GM21381 (cell line): ENCODE measurements at regions not wholly inside any gene's neighbourhood (a gene's known extent, or its start where the extent isn't known, plus 50 kb on each side); places are given as distances from the start of the nearest gene placed in this dataset.
"Not testable (repeated sequence)": the region's sequence is repeated elsewhere in the genome, so short reads cannot be mapped to it uniquely, and the experiment has no call there.

Source experiments
- ATAC-seq: cut with Tn5 transposase; IDR thresholded peaks from one replicate; pipeline ENCODE4 v1.9.1; 2021; ENCODE audit warnings: mild to moderate bottlenecking, moderate library complexity; ENCODE audit not compliant: unreplicated experiment

- no peak for ATAC-seq
Measured at GRCh38 chr6:14472255-14472985, 354.8 kb downstream of the CD83 start.

GRCh38 chr6:14472986-14473337 is 355.4 kb downstream of the CD83 start:
- no peak for ATAC-seq

GRCh38 chr6:14474816-14475215 is 357.2 kb downstream of the CD83 start:
- ATAC-seq: no peak

DNA sequence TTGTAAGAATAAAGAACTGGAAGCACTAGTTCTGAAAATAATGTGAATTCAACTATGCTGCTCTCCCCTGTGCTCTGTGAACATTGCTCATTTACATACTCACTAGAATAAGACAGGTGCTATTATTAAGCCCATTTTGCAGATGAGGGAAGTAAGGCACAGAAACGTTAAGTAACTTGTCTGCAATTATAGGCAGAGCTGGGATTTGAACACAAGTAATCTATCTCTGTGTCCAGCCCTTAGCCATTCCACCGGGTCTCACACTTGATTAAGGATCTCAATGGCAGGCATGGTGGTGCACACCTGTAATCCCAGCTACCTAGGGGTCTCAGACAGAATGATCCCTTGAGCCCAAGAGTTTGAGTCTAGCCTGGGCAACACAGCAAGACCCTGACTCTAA is 357.7 kb downstream of the CD83 start:
- ATAC-seq: no peak

DNA sequence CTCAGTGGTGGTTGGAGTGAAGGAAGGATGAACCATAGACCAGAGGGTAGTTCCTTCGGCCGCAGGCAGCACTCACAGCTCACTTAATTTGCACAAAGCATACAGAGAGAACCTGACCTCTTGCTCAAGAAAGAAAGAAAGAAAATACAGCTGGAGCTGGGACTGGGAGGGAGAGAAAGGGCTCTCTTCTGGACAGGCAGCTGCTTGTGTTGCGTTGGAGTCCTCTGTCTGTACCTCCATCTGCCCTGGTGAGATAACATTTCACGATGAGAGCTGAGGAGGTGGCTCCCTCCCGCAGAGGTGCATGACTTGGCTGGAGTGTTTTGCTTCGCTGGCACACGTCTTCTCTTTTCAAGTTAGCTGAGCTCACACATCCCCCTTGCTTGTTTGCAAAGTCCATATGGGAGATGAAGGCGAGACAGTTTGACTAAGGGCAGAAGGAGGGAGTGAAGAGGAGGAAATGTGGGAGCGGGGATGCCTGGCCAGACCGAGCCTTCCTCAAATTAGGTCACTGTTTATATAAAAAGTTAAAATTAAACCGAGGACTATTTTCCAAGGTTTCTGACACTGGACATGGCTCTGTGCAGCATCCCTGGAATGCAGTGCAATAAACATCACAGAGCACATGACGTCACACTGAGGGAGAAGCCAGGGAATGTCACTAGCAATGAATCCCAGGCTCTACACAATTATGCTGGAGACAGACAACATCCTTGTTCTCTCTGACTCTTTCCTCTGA is 359.4 kb downstream of the CD83 start:
- no peak for ATAC-seq

GRCh38 chr6:14477559-14477958 is 360.0 kb downstream of the CD83 start:
- ATAC-seq: no peak

- no peak for ATAC-seq
Measured at GRCh38 chr6:14478381-14479225, 361.0 kb downstream of the CD83 start.

GRCh38 chr6:14481946-14482345 is 364.4 kb downstream of the CD83 start:
- not testable (repeated sequence) for ATAC-seq

DNA sequence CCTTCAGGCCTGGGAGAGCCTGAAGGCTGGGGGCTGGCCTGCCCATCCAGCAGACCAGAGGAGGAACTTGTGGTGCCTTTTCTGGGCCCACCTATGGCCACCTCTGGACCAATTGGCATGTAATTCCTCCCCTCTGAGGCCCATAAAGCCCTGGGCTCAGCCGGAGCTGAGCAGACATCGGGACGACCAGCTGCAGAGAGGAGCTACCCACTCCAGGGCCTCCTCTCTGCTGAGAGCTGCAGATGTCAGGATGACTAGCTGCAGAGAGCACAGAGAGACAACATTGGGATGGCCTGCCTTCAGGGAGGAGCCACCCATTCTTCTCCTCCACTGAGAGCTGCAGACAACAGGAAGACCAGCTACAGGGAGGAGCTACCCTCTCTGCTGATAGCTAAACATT is 370.1 kb downstream of the CD83 start:
- no peak for ATAC-seq

DNA sequence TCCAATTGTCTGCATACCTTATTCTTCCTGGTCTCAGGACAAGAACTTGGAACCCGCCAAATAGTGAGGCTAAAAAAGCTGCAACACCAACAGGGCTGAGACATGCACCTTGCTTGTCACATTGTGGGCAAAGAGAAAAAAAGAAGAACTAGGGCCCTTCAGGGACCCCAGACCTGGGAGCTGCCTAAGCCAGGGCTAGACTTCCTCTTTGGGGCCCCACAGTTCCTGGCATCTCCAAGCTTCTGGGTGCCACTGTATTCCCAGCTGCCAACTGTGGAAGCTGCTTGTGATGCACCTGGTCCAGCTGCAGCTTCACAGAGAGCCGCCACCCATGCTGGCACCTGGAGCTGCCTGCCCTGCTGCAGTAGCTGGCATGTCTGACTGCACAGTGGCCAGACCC is 370.6 kb downstream of the CD83 start:
- ATAC-seq: no peak

- ATAC-seq: no peak
Measured at GRCh38 chr6:14489445-14489844, 371.9 kb downstream of the CD83 start.

DNA sequence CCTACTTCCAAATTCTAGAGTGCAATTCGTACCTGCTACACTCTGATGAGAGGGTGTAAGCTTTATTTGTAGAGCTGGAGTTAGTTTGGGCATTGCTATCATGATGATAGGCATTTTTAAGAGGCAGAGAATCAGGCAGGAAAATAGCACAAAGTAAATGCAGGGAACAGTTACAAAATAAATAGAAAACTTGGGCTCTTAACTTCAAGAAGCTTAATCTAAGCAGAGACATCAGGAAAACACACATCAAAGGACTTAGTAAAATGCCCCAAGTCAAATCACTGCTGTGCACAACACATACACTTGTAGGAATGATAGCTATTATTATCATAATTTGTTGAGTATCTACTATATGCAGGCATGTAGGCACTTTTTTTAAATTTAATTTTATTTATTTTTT is 381.2 kb downstream of the CD83 start:
- ATAC-seq: no peak

GRCh38 chr6:14499309-14499708 is 381.7 kb downstream of the CD83 start:
- ATAC-seq: no peak

DNA sequence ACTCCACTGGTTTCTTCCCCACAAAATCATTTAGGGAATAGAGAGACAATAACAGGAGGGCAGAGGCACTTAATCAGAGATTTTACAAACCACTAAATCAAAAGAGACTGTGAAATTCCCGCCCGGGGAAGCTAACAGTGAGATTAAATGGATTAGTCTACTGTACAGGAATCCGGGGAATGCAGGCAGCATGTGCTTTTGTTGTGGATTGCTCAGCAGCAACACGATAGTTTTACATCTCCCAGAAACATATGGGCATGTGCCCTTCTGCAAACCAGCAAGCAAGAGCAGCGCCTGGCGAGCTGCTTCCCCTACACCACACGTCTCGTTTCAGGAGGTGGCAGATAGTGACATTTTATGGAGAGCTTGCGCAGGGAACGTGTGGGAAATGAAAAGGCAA is 382.3 kb downstream of the CD83 start:
- no peak for ATAC-seq

- no peak for ATAC-seq
Measured at GRCh38 chr6:14500809-14501208, 383.2 kb downstream of the CD83 start.

DNA sequence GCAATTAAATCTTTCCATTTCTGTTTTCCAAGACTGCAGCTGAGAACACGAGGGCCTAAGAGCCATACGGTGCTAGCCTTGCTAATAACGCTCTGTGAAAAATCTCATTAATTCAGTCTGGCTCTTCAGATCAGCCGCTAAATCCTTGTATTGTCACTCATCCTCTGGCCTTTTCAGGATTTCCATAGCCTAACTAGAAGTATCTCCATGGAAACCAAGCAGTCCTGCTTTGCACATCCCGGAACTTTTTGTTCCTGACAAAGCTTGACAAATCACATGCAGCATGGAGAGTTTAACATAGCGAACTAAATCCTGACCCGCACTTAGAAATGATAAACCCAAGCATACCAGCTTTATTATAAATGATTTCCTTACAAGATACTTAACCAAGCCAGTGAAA is 383.7 kb downstream of the CD83 start:
- no peak for ATAC-seq

- ATAC-seq: no peak
Measured at GRCh38 chr6:14501914-14502313, 384.3 kb downstream of the CD83 start.

- no peak for ATAC-seq
Measured at GRCh38 chr6:14502551-14502950, 385.0 kb downstream of the CD83 start.

GRCh38 chr6:14505401-14505800 is 387.8 kb downstream of the CD83 start:
- ATAC-seq: no peak

DNA sequence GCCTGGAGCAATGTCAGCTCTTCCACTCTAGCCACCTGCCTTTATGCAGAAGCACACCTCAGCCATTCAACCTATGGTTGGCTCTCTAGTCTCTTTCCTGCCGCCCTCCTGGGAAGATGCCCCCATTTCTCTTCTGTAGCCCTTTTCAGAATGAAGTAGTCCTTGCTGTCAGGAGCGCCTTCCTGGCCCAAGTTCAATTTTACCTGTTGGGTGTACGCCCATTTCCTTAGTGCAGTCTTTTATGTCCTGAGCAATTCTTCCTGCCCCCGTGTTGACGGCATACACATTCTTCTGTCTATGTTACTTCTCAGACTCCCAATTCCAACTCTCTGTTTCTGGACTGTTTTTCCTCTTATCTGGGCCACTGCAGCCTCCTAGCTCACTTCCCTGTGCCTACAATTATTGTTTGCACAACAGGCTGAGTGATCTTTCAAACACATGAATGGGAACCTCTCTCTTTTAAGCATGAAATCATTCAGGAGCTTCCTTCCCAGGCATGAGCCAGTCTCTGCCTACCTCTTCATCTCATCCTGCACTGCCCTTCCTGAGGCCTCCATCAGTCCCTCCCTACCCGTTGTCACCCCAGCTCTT is 389.2 kb downstream of the CD83 start:
- no peak for ATAC-seq

DNA sequence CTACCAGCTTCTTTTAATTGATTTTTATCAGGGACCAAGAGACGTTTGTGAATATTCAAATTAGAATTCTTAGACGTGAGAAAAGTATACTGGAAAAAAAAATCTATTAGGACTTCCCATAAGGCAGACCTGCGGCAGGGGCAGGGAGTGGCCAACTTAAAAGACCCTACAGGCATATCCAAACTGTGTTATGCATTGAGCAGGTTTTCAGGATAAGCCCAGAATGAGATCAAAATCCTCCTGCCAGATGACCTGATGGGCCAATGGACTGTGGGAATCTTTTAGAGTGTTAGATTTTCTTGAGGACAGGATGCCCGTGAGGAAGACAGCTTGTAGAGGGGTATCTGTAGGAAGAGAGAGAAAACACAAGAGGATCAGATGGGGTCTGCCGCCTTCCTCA is 391.5 kb downstream of the CD83 start:
- no peak for ATAC-seq
